HCT116 (cell line): ENCODE measurements at regions not wholly inside any gene's neighbourhood (a gene's known extent, or its start where the extent isn't known, plus 50 kb on each side); places are given as distances from the start of the nearest gene placed in this dataset.

ENCODE experiments used
- EZH2 ChIP-seq: fragments of 200-600 bp; sonication (generic); IDR thresholded peaks from 2 replicates; pipeline ENCODE4 v1.6.1; 2017; ENCODE audit warnings: antibody characterized with exemption, mixed run types
- JUND ChIP-seq: IDR thresholded peaks from 2 replicates; pipeline ENCODE4 v1.6.1; 2012
- POLR2A ChIP-seq: IDR thresholded peaks from 2 replicates; pipeline ENCODE4 v1.7.0; 2011; ENCODE audit warnings: borderline replicate concordance; ENCODE audit not compliant: insufficient read depth, insufficient read length; ENCODE audit errors: extremely low read depth
- SP1 ChIP-seq: IDR thresholded peaks from 2 replicates; pipeline ENCODE4 v1.6.1; 2012; ENCODE audit warnings: low read depth
- YY1 ChIP-seq: IDR thresholded peaks from 2 replicates; pipeline ENCODE4 v1.6.1; 2011; ENCODE audit warnings: low read length, low read depth, moderate library complexity, mild to moderate bottlenecking; ENCODE audit not compliant: insufficient replicate concordance; ENCODE audit errors: extremely low read depth
- ZFX ChIP-seq: fragments of 450-650 bp; IDR thresholded peaks from 2 replicates; pipeline ENCODE4 v1.6.1; 2017
- TF ChIP-seq, protein P1 (sequence below), 3 experiments: fragments of 200-600 bp in 1 of 3; sonication (generic) in 1 of 3; IDR thresholded peaks in 2 of 3; conservative IDR thresholded peaks in 1 of 3; 2 replicates each; pipeline ENCODE4 v1.5.1; 2012 to 2017; ENCODE audit warnings: low read depth in 2 of 3, low read length in 2 of 3, antibody characterized with exemption in 1 of 3, borderline replicate concordance in 1 of 3, control low read depth in 1 of 3, mild to moderate bottlenecking in 1 of 3, mixed read lengths in 1 of 3, mixed run types in 1 of 3, moderate library complexity in 1 of 3; ENCODE audit not compliant: insufficient read depth in 1 of 3
- TF ChIP-seq, protein P2 (sequence below): IDR thresholded peaks from 2 replicates; pipeline ENCODE4 v1.6.1; 2012; ENCODE audit warnings: low read depth

DNA sequence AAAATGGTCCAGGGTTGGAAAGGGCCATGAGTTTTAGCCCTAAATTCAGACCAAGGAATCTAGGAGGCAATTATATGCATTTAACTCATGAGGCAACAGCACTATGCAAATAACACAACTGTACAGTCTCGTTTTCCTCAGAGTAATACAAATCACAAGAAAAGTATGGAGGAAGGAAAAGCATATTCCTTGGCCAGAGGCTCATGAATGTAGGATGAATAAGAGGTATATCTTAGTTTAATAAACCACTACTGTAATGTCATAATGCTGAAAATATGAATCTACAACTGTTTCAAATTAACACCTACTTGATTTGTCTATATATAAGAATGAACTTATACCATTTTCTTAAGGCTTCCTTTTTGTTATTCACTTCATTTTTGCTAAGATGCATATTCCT is 252.5 kb upstream of the TANK start:
- TF ChIP-seq, protein P1, sequence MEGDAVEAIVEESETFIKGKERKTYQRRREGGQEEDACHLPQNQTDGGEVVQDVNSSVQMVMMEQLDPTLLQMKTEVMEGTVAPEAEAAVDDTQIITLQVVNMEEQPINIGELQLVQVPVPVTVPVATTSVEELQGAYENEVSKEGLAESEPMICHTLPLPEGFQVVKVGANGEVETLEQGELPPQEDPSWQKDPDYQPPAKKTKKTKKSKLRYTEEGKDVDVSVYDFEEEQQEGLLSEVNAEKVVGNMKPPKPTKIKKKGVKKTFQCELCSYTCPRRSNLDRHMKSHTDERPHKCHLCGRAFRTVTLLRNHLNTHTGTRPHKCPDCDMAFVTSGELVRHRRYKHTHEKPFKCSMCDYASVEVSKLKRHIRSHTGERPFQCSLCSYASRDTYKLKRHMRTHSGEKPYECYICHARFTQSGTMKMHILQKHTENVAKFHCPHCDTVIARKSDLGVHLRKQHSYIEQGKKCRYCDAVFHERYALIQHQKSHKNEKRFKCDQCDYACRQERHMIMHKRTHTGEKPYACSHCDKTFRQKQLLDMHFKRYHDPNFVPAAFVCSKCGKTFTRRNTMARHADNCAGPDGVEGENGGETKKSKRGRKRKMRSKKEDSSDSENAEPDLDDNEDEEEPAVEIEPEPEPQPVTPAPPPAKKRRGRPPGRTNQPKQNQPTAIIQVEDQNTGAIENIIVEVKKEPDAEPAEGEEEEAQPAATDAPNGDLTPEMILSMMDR (IDR thresholded peaks at IDR 0.05 in 2 of 3, conservative IDR thresholded peaks at IDR 0.05 in 1 of 3; ENCODE audit: borderline replicate concordance in 1 of 3, insufficient read depth in 1 of 3, low read depth in 2 of 3, low read length in 2 of 3): no peak
- no peak for TF ChIP-seq POLR2A
- TF ChIP-seq YY1: no peak
- no peak for TF ChIP-seq JUND
- no peak for TF ChIP-seq ZFX
- no peak for TF ChIP-seq EZH2
- TF ChIP-seq, protein P2, sequence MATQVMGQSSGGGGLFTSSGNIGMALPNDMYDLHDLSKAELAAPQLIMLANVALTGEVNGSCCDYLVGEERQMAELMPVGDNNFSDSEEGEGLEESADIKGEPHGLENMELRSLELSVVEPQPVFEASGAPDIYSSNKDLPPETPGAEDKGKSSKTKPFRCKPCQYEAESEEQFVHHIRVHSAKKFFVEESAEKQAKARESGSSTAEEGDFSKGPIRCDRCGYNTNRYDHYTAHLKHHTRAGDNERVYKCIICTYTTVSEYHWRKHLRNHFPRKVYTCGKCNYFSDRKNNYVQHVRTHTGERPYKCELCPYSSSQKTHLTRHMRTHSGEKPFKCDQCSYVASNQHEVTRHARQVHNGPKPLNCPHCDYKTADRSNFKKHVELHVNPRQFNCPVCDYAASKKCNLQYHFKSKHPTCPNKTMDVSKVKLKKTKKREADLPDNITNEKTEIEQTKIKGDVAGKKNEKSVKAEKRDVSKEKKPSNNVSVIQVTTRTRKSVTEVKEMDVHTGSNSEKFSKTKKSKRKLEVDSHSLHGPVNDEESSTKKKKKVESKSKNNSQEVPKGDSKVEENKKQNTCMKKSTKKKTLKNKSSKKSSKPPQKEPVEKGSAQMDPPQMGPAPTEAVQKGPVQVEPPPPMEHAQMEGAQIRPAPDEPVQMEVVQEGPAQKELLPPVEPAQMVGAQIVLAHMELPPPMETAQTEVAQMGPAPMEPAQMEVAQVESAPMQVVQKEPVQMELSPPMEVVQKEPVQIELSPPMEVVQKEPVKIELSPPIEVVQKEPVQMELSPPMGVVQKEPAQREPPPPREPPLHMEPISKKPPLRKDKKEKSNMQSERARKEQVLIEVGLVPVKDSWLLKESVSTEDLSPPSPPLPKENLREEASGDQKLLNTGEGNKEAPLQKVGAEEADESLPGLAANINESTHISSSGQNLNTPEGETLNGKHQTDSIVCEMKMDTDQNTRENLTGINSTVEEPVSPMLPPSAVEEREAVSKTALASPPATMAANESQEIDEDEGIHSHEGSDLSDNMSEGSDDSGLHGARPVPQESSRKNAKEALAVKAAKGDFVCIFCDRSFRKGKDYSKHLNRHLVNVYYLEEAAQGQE: no peak
- no peak for TF ChIP-seq SP1
